CD4-positive, alpha-beta memory T cell (primary cell): ENCODE measurements at regions not wholly inside any gene's neighbourhood (a gene's known extent, or its start where the extent isn't known, plus 50 kb on each side); places are given as distances from the start of the nearest gene placed in this dataset.
"Not testable (repeated sequence)": the region's sequence is repeated elsewhere in the genome, so short reads cannot be mapped to it uniquely, and the experiment has no call there.

Experiments
- CTCF ChIA-PET: fragments of 350-600 bp; sonication (Branson Sonifier 250); formaldehyde crosslinking; loops from one replicate; lab custom pipeline; 2021; ENCODE audit warnings: inconsistent platforms; ENCODE audit not compliant: partially characterized antibody; lab: Charles Lee
- POLR2A ChIA-PET: fragments of 350-600 bp; sonication (Branson Sonifier 250); formaldehyde crosslinking; loops from one replicate; lab custom pipeline; 2021; ENCODE audit not compliant: partially characterized antibody; lab: Charles Lee
- DNase-seq, 5 donors: peaks; one replicate each; pipeline versions ENCODE4 v3.0.0 to v3.0.0-alpha.2; 2020 to 2022; ENCODE audit warnings: mixed read lengths in 1 of 5
- H3K27ac ChIP-seq: one replicate; pipeline ENCODE4 v1.7.0; 2013; ENCODE audit warnings: low read depth, low read length
- H3K27me3 ChIP-seq: 2 replicates; pipeline ENCODE4 v1.7.0; 2013; ENCODE audit warnings: mild to moderate bottlenecking, low read length, moderate library complexity; ENCODE audit not compliant: insufficient read depth
- H3K36me3 ChIP-seq: 2 replicates; pipeline ENCODE4 v1.7.0; 2013; ENCODE audit warnings: mild to moderate bottlenecking, low read length, moderate library complexity; ENCODE audit not compliant: insufficient read depth
- H3K4me1 ChIP-seq: 2 replicates; pipeline ENCODE4 v1.7.0; 2013; ENCODE audit warnings: mild to moderate bottlenecking, low read length, moderate library complexity; ENCODE audit not compliant: insufficient read depth
- H3K4me3 ChIP-seq, 2 donors: one replicate each; pipeline ENCODE4 v1.7.0; 2013; ENCODE audit warnings: low read length in 2 of 2, mild to moderate bottlenecking in 1 of 2
- H3K9me3 ChIP-seq, 2 donors: one replicate each; pipeline ENCODE4 v1.7.0; 2013; ENCODE audit warnings: low read length in 2 of 2, control low read depth in 1 of 2; ENCODE audit not compliant: control insufficient read depth in 1 of 2
- H3K27ac Mint-ChIP-seq, 7 donors: one replicate each; pipeline ENCODE4 v1.8.0; 2020 to 2021; ENCODE audit warnings: mixed read lengths in 7 of 7, mild to moderate bottlenecking in 6 of 7, inconsistent platforms in 3 of 7, moderate library complexity in 3 of 7
- H3K27me3 Mint-ChIP-seq, 2 donors: one replicate each; pipeline ENCODE4 v1.8.0; 2020 to 2021; ENCODE audit warnings: mixed read lengths in 2 of 2
- H3K36me3 Mint-ChIP-seq, 2 donors: one replicate each; pipeline ENCODE4 v1.8.0; 2020 to 2021; ENCODE audit warnings: mixed read lengths in 2 of 2, inconsistent platforms in 1 of 2, mild to moderate bottlenecking in 1 of 2
- H3K4me1 Mint-ChIP-seq, 4 donors: one replicate each; pipeline ENCODE4 v1.8.0; 2020 to 2021; ENCODE audit warnings: mixed read lengths in 4 of 4, mild to moderate bottlenecking in 1 of 4
- H3K4me3 Mint-ChIP-seq, 8 donors: one replicate each; pipeline ENCODE4 v1.8.0; 2020 to 2021; ENCODE audit warnings: mixed read lengths in 8 of 8, mild to moderate bottlenecking in 7 of 8, moderate library complexity in 6 of 8, inconsistent platforms in 3 of 8
- H3K9me3 Mint-ChIP-seq, 8 donors: one replicate each; pipeline ENCODE4 v1.8.0; 2020 to 2021; ENCODE audit warnings: mixed read lengths in 8 of 8, mild to moderate bottlenecking in 5 of 8, inconsistent platforms in 3 of 8, moderate library complexity in 1 of 8
- intact Hi-C: fragments of 100-400 bp; cut with micrococcal nuclease; formaldehyde crosslinking; loops from one replicate; pipeline ENCODE4 v1.15.1; 2023

- Histone ChIP-seq H3K36me3 (no peaks in the 10 kb centered on the region), H3K4me1 (no peaks in the 10 kb centered on the region), H3K4me3 (no peak overlapping the region), H3K9me3 (no peaks in the 10 kb centered on the region), H3K27me3 (no peaks in the 10 kb centered on the region), H3K27ac (no peak overlapping the region)
- intact Hi-C loops, result no loop called here
- Mint-ChIP-seq H3K27ac (no peak overlapping the region), H3K36me3 (no peaks in the 10 kb centered on the region), H3K9me3 (peaks cover 0 to 14% (median 7%) of the 10 kb centered on the region in 8 donors), H3K4me1 (no peaks in the 10 kb centered on the region), H3K27me3 (no peaks in the 10 kb centered on the region), H3K4me3 (no peak overlapping the region)
- CTCF ChIA-PET, result no interaction called here
- DNase-seq, result no peak
- POLR2A ChIA-PET, result no interaction called here
Measured at GRCh38 chr2:103402944-103403343, 641.1 kb downstream of the TMEM182 start.

GRCh38 chr2:103403388-103403787 lies 641.6 kb downstream of the TMEM182 start:
- POLR2A ChIA-PET, H3K4me3 ChIP-seq, H3K36me3 ChIP-seq, H3K9me3 ChIP-seq, H3K27ac Mint-ChIP-seq, H3K27me3 Mint-ChIP-seq, CTCF ChIA-PET, H3K4me1 Mint-ChIP-seq, intact Hi-C loops, H3K27me3 ChIP-seq, H3K36me3 Mint-ChIP-seq, H3K4me1 ChIP-seq, DNase-seq, H3K27ac ChIP-seq, H3K4me3 Mint-ChIP-seq: not testable (repeated sequence)
- peaks cover 0 to 14% (median 5%) of the 10 kb centered on the region in 8 donors for H3K9me3 Mint-ChIP-seq

GRCh38 chr2:103410221-103410620 lies 648.4 kb downstream of the TMEM182 start:
- no peaks in the 10 kb centered on the region for H3K27me3 ChIP-seq
- no peaks in the 10 kb centered on the region for H3K4me1 Mint-ChIP-seq
- H3K4me3 Mint-ChIP-seq, result no peak overlapping the region
- H3K36me3 Mint-ChIP-seq, result no peaks in the 10 kb centered on the region
- no peaks in the 10 kb centered on the region for H3K9me3 ChIP-seq
- H3K27me3 Mint-ChIP-seq, result no peaks in the 10 kb centered on the region
- no peaks in the 10 kb centered on the region for H3K36me3 ChIP-seq
- H3K27ac ChIP-seq, result no peak overlapping the region
- no peaks in the 10 kb centered on the region for H3K4me1 ChIP-seq
- CTCF ChIA-PET, result no interaction called here
- POLR2A ChIA-PET, result no interaction called here
- H3K27ac Mint-ChIP-seq, result no peak overlapping the region
- DNase-seq, result no peak
- H3K4me3 ChIP-seq, result no peak overlapping the region
- intact Hi-C loops, result no loop called here
- peaks cover 3 to 15% (median 10%) of the 10 kb centered on the region in 8 donors for H3K9me3 Mint-ChIP-seq

GRCh38 chr2:103419506-103419905 lies 657.7 kb downstream of the TMEM182 start:
- intact Hi-C loops, result no loop called here
- H3K36me3 ChIP-seq, result no peaks in the 10 kb centered on the region

GRCh38 chr2:103423100-103423499 lies 661.3 kb downstream of the TMEM182 start:
- H3K36me3 Mint-ChIP-seq, result no peaks in the 10 kb centered on the region
- H3K27me3 Mint-ChIP-seq, result no peaks in the 10 kb centered on the region
- no peaks in the 10 kb centered on the region for H3K4me1 ChIP-seq
- H3K4me3 Mint-ChIP-seq, result no peak overlapping the region
- no peak for DNase-seq
- intact Hi-C loops, result no loop called here
- H3K27ac Mint-ChIP-seq, result no peak overlapping the region
- no peaks in the 10 kb centered on the region for H3K36me3 ChIP-seq
- H3K4me3 ChIP-seq, result no peak overlapping the region
- H3K9me3 Mint-ChIP-seq, result peaks cover 0 to 11% (median 3%) of the 10 kb centered on the region in 8 donors
- H3K9me3 ChIP-seq, result no peaks in the 10 kb centered on the region
- ChIA-PET POLR2A (no interaction called here), CTCF (no interaction called here)
- H3K27me3 ChIP-seq, result no peaks in the 10 kb centered on the region
- H3K4me1 Mint-ChIP-seq, result no peaks in the 10 kb centered on the region
- H3K27ac ChIP-seq, result no peak overlapping the region

More at GRCh38 chr2:103419506-103419905, 657.7 kb downstream of the TMEM182 start:
- no peak for DNase-seq
- POLR2A ChIA-PET, result no interaction called here
- no peaks in the 10 kb centered on the region for H3K27me3 Mint-ChIP-seq
- no peak overlapping the region for H3K27ac ChIP-seq
- no peaks in the 10 kb centered on the region for H3K9me3 ChIP-seq
- H3K4me1 ChIP-seq, result no peaks in the 10 kb centered on the region
- no peaks in the 10 kb centered on the region for H3K27me3 ChIP-seq
- no peaks in the 10 kb centered on the region for H3K4me1 Mint-ChIP-seq
- no peak overlapping the region for H3K27ac Mint-ChIP-seq
- CTCF ChIA-PET, result no interaction called here
- H3K9me3 Mint-ChIP-seq, result peaks cover 6 to 21% (median 12%) of the 10 kb centered on the region in 8 donors
- no peak overlapping the region for H3K4me3 ChIP-seq
- no peaks in the 10 kb centered on the region for H3K36me3 Mint-ChIP-seq
- H3K4me3 Mint-ChIP-seq, result no peak overlapping the region

- Histone ChIP-seq H3K4me3 (no peak overlapping the region), H3K27me3 (no peaks in the 10 kb centered on the region), H3K9me3 (no peaks in the 10 kb centered on the region), H3K27ac (no peak overlapping the region), H3K36me3 (no peaks in the 10 kb centered on the region), H3K4me1 (no peaks in the 10 kb centered on the region)
- Mint-ChIP-seq H3K27me3 (no peaks in the 10 kb centered on the region), H3K27ac (no peak overlapping the region), H3K4me1 (no peaks in the 10 kb centered on the region), H3K9me3 (peaks cover 0 to 12% (median 8%) of the 10 kb centered on the region in 8 donors), H3K4me3 (no peak overlapping the region), H3K36me3 (no peaks in the 10 kb centered on the region)
- DNase-seq, result no peak
- intact Hi-C loops, result no loop called here
- ChIA-PET POLR2A (no interaction called here), CTCF (no interaction called here)
Measured at GRCh38 chr2:103427567-103427966, 665.7 kb downstream of the TMEM182 start.

- H3K36me3 Mint-ChIP-seq, result no peaks in the 10 kb centered on the region
- CTCF ChIA-PET, result no interaction called here
Measured at GRCh38 chr2:103430191-103430590, 668.4 kb downstream of the TMEM182 start.

GRCh38 chr2:103435010-103435409 lies 673.2 kb downstream of the TMEM182 start:
- Mint-ChIP-seq H3K27me3 (no peaks in the 10 kb centered on the region), H3K27ac (no peak overlapping the region), H3K9me3 (peaks cover 3 to 15% (median 12%) of the 10 kb centered on the region in 8 donors), H3K4me1 (no peaks in the 10 kb centered on the region), H3K4me3 (no peak overlapping the region), H3K36me3 (no peaks in the 10 kb centered on the region)
- intact Hi-C loops, result no loop called here
- Histone ChIP-seq H3K4me1 (no peaks in the 10 kb centered on the region), H3K4me3 (no peak overlapping the region), H3K27me3 (no peaks in the 10 kb centered on the region), H3K36me3 (no peaks in the 10 kb centered on the region), H3K27ac (no peak overlapping the region), H3K9me3 (no peaks in the 10 kb centered on the region)
- CTCF ChIA-PET, result no interaction called here
- POLR2A ChIA-PET, result no interaction called here
- DNase-seq, result no peak

More at GRCh38 chr2:103430191-103430590, 668.4 kb downstream of the TMEM182 start:
- Mint-ChIP-seq H3K27me3 (no peaks in the 10 kb centered on the region), H3K4me1 (no peaks in the 10 kb centered on the region), H3K27ac (no peak overlapping the region), H3K9me3 (peaks cover 0 to 14% (median 8%) of the 10 kb centered on the region in 8 donors), H3K4me3 (no peak overlapping the region)
- POLR2A ChIA-PET, result no interaction called here
- H3K36me3 ChIP-seq, result no peaks in the 10 kb centered on the region
- no peaks in the 10 kb centered on the region for H3K4me1 ChIP-seq
- H3K9me3 ChIP-seq, result no peaks in the 10 kb centered on the region
- H3K4me3 ChIP-seq, result no peak overlapping the region
- intact Hi-C loops, result no loop called here
- no peaks in the 10 kb centered on the region for H3K27me3 ChIP-seq
- DNase-seq, result no peak
- H3K27ac ChIP-seq, result no peak overlapping the region
